Occipital lobe (tissue), 1 donor: ENCODE measurements at regions not wholly inside any gene's neighbourhood (a gene's known extent, or its start where the extent isn't known, plus 50 kb on each side); places are given as distances from the start of the nearest gene placed in this dataset.

Experiments used
- DNase-seq: peaks from one replicate; lab custom pipeline; 2025; lab: John Stamatoyannopoulos, UW

GRCh38 chr2:207289295-207290018 is 123.7 kb upstream of the KLF7 start:
- DNase-seq = no peak

- DNase-seq = no peak
Measured at GRCh38 chr2:207290833-207291624, 125.3 kb upstream of the KLF7 start.

GRCh38 chr2:207291625-207292252 is 126.0 kb upstream of the KLF7 start:
- DNase-seq = no peak

GRCh38 chr2:207296265-207296948 is 130.7 kb upstream of the KLF7 start:
- DNase-seq = no peak

GRCh38 chr2:207300817-207301216 is 135.1 kb upstream of the KLF7 start:
- DNase-seq = no peak

- DNase-seq = no peak
Measured at GRCh38 chr2:207304761-207305160, 139.0 kb upstream of the KLF7 start.

- no peak for DNase-seq
Measured at GRCh38 chr2:207308519-207309224, 142.9 kb upstream of the KLF7 start.

- no peak for DNase-seq
Measured at GRCh38 chr2:207311316-207312005, 145.7 kb upstream of the KLF7 start.

- DNase-seq = no peak
Measured at GRCh38 chr2:207312006-207312356, 146.2 kb upstream of the KLF7 start.

GRCh38 chr2:207313947-207314346 is 148.2 kb upstream of the KLF7 start:
- no peak for DNase-seq

- no peak for DNase-seq
Measured at GRCh38 chr2:207315131-207315530, 149.4 kb upstream of the KLF7 start.

- no peak for DNase-seq
Measured at GRCh38 chr2:207316484-207316883, 150.7 kb upstream of the KLF7 start.

- no peak for DNase-seq
Measured at GRCh38 chr2:207316906-207317305, 151.2 kb upstream of the KLF7 start.

- no peak for DNase-seq
Measured at GRCh38 chr2:207317378-207317984, 151.7 kb upstream of the KLF7 start.

- DNase-seq = no peak
Measured at GRCh38 chr2:207318181-207318628, 152.5 kb upstream of the KLF7 start.

GRCh38 chr2:207319316-207319715 is 153.6 kb upstream of the KLF7 start:
- no peak for DNase-seq

GRCh38 chr2:207320381-207321159 is 154.8 kb upstream of the KLF7 start:
- no peak for DNase-seq

- no peak for DNase-seq
Measured at GRCh38 chr2:207321514-207321913, 155.8 kb upstream of the KLF7 start.

GRCh38 chr2:207324001-207324400 is 158.3 kb upstream of the KLF7 start:
- no peak for DNase-seq
